Iris pigment epithelial cell (primary cell): ENCODE measurements at regions not wholly inside any gene's neighbourhood (a gene's known extent, or its start where the extent isn't known, plus 50 kb on each side); places are given as distances from the start of the nearest gene placed in this dataset.
"Not testable (repeated sequence)": the region's sequence is repeated elsewhere in the genome, so short reads cannot be mapped to it uniquely, and the experiment has no call there.

Source experiments
- DNase-seq: peaks from one replicate; pipeline ENCODE4 v3.0.0-alpha.2; 2011; ENCODE audit warnings: low read depth

GRCh38 chrX:45485719-45486118, 285.0 kb upstream of the DIPK2B start:
- peak; percentile 25 for DNase-seq

GRCh38 chrX:45479835-45480422, 279.3 kb upstream of the DIPK2B start:
- peak; percentile 94 for DNase-seq

GRCh38 chrX:45479196-45479834, 278.6 kb upstream of the DIPK2B start:
- DNase-seq, result peak; percentile 92

- peak; percentile 60 for DNase-seq
Measured at GRCh38 chrX:45472968-45473367, 272.3 kb upstream of the DIPK2B start.

- not testable (repeated sequence) for DNase-seq
Measured at GRCh38 chrX:45467537-45467936, 266.9 kb upstream of the DIPK2B start.

- DNase-seq, result not testable (repeated sequence)
Measured at GRCh38 chrX:45455732-45456131, 255.1 kb upstream of the DIPK2B start.

- DNase-seq, result no peak
Measured at GRCh38 chrX:45454290-45454689, 253.6 kb upstream of the DIPK2B start.

GRCh38 chrX:45449982-45450381, 249.3 kb upstream of the DIPK2B start:
- peak; percentile 39 for DNase-seq

- no peak for DNase-seq
Measured at GRCh38 chrX:45447995-45448394, 247.3 kb upstream of the DIPK2B start.

- DNase-seq, result no peak
Measured at GRCh38 chrX:45447331-45447730, 246.7 kb upstream of the DIPK2B start.

- peak; percentile 84 for DNase-seq
Measured at GRCh38 chrX:45445745-45446412, 245.2 kb upstream of the DIPK2B start.

GRCh38 chrX:45437186-45437585, 236.5 kb upstream of the DIPK2B start:
- no peak for DNase-seq

GRCh38 chrX:45435481-45435880, 234.8 kb upstream of the DIPK2B start:
- no peak for DNase-seq

GRCh38 chrX:45434231-45434630, 233.6 kb upstream of the DIPK2B start:
- DNase-seq, result no peak

GRCh38 chrX:45428831-45429230, 228.2 kb upstream of the DIPK2B start:
- DNase-seq, result no peak

GRCh38 chrX:45424326-45424725, 223.7 kb upstream of the DIPK2B start:
- DNase-seq, result peak; percentile 19

GRCh38 chrX:45422216-45422925, 221.7 kb upstream of the DIPK2B start:
- DNase-seq, result peak; percentile 20

- DNase-seq, result no peak
Measured at GRCh38 chrX:45421806-45422205, 221.1 kb upstream of the DIPK2B start.

- no peak for DNase-seq
Measured at GRCh38 chrX:45404206-45404605, 203.5 kb upstream of the DIPK2B start.

- DNase-seq, result no peak
Measured at GRCh38 chrX:45401923-45402322, 201.2 kb upstream of the DIPK2B start.

- not testable (repeated sequence) for DNase-seq
Measured at GRCh38 chrX:45400951-45401725, 200.5 kb upstream of the DIPK2B start.
